ENCODE measurements at regions not wholly inside any gene's neighbourhood (a gene's known extent, or its start where the extent isn't known, plus 50 kb on each side); places are given as distances from the start of the nearest gene placed in this dataset.

GRCh38 chr11:131121426-131122333, 205.4 kb upstream of the SNX19 start:
- TF ChIP-seq CTCF (conservative IDR thresholded peaks at IDR 0.05 in 1 of 2, IDR thresholded peaks at IDR 0.05 in 1 of 2; ENCODE audit: extremely low read depth in 1 of 2, insufficient read depth in 1 of 2, low read depth in 1 of 2, low read length in 2 of 2) (no peak), EZH2 (IDR thresholded peaks at IDR 0.05; ENCODE audit: borderline replicate concordance, low read length) (no peak)

Data from mammary epithelial cell (primary cell).